HG03108 (cell line): ENCODE measurements at regions not wholly inside any gene's neighbourhood (a gene's known extent, or its start where the extent isn't known, plus 50 kb on each side); places are given as distances from the start of the nearest gene placed in this dataset.
"Not testable (repeated sequence)": the region's sequence is repeated elsewhere in the genome, so short reads cannot be mapped to it uniquely, and the experiment has no call there.

Source experiments
- ATAC-seq: cut with Tn5 transposase; IDR thresholded peaks from one replicate; pipeline ENCODE4 v1.9.1; 2021; ENCODE audit warnings: moderate library complexity; ENCODE audit not compliant: unreplicated experiment

- ATAC-seq, result no peak
These were observed 1395.0 kb downstream of the ZPLD1 start for GRCh38 chr3:103829723-103830326.

DNA sequence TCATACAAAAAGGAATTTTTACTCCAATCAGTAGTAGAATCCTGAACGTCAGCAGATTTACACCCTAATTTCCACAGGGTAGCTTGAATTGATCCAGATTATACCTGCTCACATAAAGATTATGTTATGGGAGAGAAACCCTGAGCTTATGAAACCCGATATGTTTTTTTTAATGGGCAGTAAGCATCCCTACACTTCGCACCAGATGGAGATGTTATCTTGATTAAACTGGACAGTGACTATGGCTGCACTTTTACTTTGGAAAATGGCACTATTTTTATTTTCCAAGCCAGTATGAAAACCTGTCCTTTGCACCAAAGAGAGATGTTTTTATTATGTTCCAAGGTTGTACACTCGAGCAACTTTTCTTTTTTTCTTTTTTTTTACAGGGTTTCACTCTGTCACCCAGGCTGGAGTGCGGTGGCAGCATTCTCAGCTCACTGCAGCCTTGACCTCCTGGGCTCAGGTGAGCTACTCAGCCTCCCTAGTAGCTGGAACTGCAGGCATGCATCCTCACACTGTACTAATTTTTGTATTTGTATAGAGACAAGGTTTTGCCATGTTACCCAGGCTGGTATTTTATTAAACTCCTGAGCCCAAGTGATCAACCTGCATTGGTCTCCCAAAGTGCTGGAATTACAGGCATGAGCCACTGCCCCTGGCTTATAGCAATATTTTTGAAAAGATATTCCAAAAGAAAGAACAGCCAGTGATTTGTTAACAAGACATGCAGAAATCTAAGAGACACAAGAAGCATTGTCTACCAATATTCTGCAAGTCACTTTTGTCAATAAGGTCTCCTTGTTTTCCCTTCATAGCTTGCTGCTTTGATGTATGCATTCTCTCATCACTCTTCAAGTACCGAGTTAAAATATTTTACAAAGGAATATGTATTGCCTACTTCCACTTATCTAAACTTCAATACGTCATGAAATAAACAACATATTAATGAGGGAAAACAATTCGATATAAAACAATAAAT, 1412.6 kb downstream of the ZPLD1 start:
- no peak for ATAC-seq

DNA sequence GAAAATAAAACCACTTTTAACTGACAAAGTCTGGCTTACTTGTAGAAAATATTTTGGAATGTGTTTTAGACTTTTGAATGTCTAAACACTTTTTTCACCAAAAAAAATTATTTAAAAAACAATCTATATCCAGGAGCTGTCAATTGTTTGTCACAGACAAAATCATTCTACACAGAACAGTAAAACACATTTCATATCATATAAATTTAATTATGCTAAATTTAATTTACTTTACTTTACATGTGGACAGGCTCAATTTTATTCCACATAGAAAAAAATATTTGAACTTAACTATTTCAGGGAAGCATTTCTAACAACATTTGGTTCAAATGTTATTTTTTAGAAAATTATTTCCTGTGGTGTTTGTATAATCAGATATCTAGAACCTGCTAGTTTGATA, 1417.0 kb downstream of the ZPLD1 start:
- no peak for ATAC-seq

DNA sequence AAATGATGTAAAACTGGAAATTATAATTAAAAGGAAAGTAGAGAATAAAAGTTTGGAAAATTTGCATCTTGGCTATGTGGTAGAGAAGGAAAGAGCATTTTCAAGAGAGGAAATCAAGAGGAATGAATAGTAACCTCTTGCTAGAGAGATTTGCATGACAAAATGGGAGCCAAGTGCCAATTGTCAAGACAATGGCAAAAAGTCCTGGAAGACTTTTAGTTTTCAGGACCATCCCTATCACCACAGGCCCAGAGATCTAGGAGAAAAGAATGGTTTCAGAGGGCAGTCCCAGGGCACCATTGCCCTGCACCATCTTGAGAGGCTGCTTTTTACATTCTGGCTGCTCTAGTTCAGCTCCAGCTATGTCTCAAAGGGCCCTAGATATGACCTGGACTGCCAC, 1427.6 kb downstream of the ZPLD1 start:
- ATAC-seq, result no peak

DNA sequence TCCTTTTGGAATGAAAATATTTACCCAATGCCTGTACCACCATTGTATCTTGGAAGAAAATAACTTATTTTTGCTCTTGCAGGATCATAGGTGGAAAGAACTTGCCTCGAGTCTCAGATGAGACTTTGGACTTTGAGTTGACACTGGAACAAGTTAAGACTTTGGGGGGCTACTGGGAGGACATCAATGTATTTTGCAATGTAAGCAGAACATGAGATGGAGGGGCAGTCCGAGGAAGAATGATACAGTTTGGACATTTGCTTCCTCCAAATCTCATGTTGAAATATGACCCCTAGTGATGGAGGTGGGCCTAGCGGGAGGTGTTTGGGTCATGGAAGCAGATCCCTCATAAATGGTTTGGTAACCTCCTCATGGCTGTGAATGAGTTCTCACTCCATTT, 1428.6 kb downstream of the ZPLD1 start:
- no peak for ATAC-seq

DNA sequence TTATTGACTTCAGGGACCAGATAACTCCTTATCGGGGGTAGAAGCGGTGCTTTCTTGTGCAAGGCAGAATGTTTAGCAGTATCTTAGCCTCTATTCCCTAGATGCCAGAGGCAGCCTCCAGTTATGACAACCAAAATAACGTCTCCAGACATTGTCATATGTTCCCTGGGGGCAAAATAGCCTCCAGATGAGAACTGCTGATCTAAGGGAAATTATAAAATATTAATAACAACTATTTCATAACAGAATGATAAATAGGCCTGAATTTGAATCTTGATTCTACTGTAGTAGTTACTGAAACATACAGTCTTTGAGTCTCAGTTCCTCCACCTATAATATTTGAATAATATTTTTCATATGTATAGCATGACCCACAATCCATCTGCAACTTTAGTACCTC, 1431.3 kb downstream of the ZPLD1 start:
- no peak for ATAC-seq

- no peak for ATAC-seq
These were observed 1438.2 kb downstream of the ZPLD1 start for GRCh38 chr3:103873021-103873420.

DNA sequence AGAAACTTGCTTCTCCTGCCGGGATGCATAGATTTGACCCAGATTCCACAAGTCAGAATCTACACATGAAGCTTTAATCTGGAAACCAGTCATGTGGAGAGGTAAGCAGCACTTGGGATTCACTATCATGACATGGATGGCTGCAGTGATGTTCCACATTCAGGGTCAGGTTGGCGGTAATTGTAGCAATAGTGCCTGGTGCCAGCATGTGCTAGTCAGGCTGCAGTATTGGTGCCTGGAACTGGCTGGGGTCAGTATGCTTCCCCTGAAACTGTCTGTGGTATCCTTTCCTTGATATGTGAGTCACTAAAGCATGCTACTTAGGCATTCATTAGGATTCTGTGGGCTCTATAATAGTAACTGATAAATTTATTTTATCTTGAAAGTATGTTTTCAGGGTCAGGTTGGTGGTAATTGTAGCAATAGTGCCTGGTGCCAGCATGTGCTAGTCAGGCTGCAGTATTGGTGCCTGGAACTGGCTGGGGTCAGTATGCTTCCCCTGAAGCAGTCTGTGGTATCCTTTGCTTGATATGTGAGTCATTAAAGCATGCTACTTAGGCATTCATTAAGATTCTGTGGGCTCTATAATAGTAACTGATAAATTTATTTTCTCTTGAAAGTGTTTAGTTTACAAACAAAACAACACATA, 1439.2 kb downstream of the ZPLD1 start:
- ATAC-seq, result no peak

DNA sequence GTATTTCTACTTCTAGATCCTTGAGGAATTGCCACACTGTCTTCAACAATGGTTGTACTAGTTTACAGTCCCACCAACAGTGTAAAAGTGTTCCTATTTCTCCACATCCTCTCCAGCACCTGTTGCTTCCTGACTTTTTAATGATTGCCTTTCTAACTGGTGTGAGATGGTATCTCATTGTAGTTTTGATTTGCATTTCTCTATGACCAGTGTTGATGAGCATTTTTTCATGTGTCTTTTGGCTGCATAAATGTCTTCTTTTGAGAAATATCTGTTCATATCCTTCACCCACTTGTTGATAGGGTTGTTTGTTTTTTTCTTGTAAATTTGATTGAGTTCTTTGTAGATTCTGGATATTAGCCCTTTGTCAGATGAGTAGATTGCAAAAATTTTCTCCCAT, 1447.0 kb downstream of the ZPLD1 start:
- not testable (repeated sequence) for ATAC-seq

DNA sequence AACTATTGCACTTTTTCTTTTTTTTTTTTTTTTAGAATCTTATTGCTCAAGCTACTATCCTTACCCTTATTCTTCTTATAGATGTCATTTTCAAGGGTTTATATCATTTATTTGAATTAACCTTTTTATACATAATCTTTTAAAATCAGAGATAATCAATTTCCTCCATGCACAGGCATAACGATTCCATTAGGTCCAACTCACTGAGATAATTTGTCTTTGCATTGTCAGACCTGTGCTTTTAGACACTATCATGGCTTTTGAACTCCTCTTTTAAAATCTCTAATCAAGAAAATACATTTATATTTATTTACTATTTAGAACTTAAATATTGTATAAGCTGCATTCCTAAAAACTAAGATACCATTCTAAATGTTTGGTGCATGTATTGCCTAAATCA, 1454.9 kb downstream of the ZPLD1 start:
- no peak for ATAC-seq

GRCh38 chr3:103894162-103894822, 1459.5 kb downstream of the ZPLD1 start:
- no peak for ATAC-seq

DNA sequence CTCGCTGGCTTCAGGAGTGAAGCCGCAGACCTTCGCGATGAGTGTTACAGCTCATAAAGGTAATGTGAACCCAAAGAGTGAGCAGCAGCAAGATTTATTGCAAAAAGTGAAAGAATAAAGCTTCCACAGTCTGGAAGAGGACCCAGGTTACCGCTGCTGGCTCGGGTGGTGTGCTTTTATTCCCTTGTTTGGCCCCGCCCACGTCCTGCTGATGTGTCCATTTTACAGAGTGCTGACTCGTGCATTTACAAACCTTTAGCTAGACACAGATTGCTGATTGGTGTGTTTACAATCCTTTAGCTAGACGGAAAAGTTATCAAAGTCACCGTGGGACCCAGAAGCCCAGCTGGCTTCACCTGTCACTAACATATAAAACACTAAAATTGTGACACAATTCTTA, 1464.5 kb downstream of the ZPLD1 start:
- ATAC-seq, result no peak

DNA sequence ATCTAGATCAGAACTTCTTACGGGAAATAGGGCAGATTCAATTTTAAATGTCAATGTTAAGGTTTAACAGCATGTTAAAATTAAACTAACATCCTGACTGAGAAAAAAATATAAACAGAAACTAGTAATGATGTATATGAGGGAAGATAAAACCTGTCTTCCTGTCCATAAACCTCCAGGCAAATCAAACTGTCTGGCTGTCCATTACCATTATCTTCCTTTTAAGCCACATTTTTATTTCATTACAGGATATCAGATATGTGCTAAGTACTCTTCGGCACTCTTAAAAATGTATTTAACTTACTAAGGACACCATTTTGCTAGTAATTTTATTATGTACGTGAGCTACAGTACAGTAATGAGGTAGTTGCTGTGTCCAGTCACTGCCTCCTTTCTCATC, 1461.7 kb upstream of the ALCAM start:
- ATAC-seq, result no peak

DNA sequence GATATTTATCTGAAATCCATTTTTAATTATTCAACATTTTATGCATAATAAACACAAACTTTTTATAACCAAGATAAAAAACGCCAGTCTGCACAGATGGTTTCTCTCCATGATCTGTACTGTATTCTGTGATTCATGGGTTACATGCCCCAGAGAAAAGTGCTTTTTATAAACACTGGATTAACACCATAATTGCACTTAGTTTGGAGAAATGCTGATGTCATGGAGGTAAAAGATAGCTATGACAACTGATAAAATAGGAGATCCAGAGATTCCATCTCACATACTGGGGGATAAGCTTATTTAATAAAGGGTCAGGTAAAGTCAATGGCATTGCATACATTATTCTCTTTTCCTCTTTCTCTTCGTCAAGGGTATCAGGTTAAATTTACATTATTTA, 1460.4 kb upstream of the ALCAM start:
- ATAC-seq, result no peak

DNA sequence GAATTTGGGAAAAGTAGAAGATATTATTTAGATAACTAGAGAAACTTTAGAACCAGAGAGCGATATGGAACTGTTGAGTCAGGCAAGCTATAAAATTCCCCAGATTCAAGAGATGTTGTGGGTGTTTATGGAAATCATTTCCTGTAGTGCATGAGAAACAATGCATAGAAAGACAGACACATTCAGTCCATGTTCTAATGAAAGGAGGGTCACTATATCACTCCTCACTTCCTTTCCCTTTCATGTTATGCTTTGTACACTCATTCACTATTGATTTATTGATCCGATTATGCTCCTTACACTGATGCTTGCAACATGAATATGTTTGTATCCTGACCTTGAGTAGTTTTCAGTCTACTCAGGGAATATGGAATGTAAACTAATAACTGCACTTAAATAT, 1459.9 kb upstream of the ALCAM start:
- ATAC-seq, result no peak

GRCh38 chr3:103907567-103907966, 1459.1 kb upstream of the ALCAM start:
- no peak for ATAC-seq

- ATAC-seq, result no peak
These were observed 1457.3 kb upstream of the ALCAM start for GRCh38 chr3:103909395-103909794.

- no peak for ATAC-seq
These were observed 1448.4 kb upstream of the ALCAM start for GRCh38 chr3:103918336-103918735.

DNA sequence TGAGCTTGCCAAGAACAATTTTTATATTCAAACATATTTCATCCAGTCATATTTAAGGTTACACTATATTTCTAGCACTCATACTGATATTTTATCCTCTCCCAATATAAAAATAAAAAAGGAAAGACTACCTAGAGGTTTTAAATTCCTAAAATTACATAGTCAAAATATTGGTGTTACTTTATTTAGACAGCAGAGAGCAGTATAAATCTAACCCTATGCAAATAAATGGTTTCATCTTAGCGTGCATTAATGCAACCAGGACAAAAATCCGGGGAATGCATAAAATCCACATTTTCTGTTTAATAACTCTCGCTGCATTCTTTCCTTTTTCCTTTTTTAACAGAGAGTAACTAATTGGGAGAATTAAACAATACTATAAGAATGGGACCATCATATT, 1447.4 kb upstream of the ALCAM start:
- ATAC-seq, result no peak

- ATAC-seq, result no peak
These were observed 1442.8 kb upstream of the ALCAM start for GRCh38 chr3:103923907-103924306.

- ATAC-seq, result no peak
These were observed 1442.2 kb upstream of the ALCAM start for GRCh38 chr3:103924544-103924943.
